ENCODE measurements at regions not wholly inside any gene's neighbourhood (a gene's known extent, or its start where the extent isn't known, plus 50 kb on each side); places are given as distances from the start of the nearest gene placed in this dataset.

GRCh38 chr4:156309031-156309430 is 355.4 kb upstream of the CTSO start:
- Histone ChIP-seq H3K4me3 (no peak overlapping the region), H3K27ac (no peak overlapping the region)
- TF ChIP-seq, protein P1, sequence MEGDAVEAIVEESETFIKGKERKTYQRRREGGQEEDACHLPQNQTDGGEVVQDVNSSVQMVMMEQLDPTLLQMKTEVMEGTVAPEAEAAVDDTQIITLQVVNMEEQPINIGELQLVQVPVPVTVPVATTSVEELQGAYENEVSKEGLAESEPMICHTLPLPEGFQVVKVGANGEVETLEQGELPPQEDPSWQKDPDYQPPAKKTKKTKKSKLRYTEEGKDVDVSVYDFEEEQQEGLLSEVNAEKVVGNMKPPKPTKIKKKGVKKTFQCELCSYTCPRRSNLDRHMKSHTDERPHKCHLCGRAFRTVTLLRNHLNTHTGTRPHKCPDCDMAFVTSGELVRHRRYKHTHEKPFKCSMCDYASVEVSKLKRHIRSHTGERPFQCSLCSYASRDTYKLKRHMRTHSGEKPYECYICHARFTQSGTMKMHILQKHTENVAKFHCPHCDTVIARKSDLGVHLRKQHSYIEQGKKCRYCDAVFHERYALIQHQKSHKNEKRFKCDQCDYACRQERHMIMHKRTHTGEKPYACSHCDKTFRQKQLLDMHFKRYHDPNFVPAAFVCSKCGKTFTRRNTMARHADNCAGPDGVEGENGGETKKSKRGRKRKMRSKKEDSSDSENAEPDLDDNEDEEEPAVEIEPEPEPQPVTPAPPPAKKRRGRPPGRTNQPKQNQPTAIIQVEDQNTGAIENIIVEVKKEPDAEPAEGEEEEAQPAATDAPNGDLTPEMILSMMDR (IDR thresholded peaks at IDR 0.05), result no peak
- no peak for DNase-seq (ENCODE audit: low spot score)

- TF ChIP-seq, protein P1 (IDR thresholded peaks at IDR 0.05), result no peak
- DNase-seq (ENCODE audit: low spot score), result no peak
- H3K4me3 ChIP-seq, result no peak overlapping the region
- H3K27ac ChIP-seq, result no peak overlapping the region
Observed at GRCh38 chr4:156303708-156304107, 350.0 kb upstream of the CTSO start.

- no peak for DNase-seq (ENCODE audit: low spot score)
- TF ChIP-seq, protein P1 (IDR thresholded peaks at IDR 0.05), result no peak
- Histone ChIP-seq H3K4me3 (no peak overlapping the region), H3K27ac (no peak overlapping the region)
Observed at GRCh38 chr4:156298230-156298629, 344.6 kb upstream of the CTSO start.

GRCh38 chr4:156295676-156296195 is 342.1 kb upstream of the CTSO start:
- DNase-seq (ENCODE audit: low spot score), result no peak
- TF ChIP-seq, protein P1 (IDR thresholded peaks at IDR 0.05), result no peak
- Histone ChIP-seq H3K4me3 (no peak overlapping the region), H3K27ac (no peak overlapping the region)

- no peak overlapping the region for H3K27ac ChIP-seq
- no peak for DNase-seq (ENCODE audit: low spot score)
Observed at GRCh38 chr4:156294577-156294976, 340.9 kb upstream of the CTSO start.

DNA sequence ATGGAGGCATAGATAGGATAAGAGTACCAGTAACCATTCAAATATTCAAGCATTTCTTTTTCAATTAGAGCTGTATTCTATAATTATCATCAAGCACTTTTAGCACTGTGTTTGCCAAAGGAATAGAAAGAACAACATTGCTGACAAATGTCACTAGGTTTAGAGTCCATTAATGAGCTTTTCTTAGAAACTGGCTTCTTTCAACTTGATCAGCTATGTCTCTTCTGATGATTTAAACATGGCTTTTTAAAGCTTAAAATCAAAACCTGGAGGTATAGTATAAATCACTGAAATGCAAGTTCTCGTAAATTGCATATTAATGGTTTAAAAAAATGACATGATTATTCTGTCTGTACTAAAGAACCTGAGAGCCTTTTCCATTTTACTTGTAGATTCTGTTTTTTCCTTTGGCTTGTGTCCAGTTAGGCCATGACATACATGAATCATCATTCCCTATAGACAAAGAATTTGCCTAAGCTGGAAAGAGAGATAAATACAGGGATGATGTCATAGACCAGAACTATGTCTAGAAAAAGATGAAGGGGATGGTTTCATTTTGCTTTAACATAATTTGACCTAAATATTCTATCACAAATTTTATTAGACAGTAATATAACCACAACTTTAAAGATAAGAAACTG is 340.1 kb upstream of the CTSO start:
- TF ChIP-seq, protein P1 (IDR thresholded peaks at IDR 0.05), result no peak
- no peak for DNase-seq (ENCODE audit: low spot score)
- H3K27ac ChIP-seq, result no peak overlapping the region
- no peak overlapping the region for H3K4me3 ChIP-seq

More at GRCh38 chr4:156294577-156294976, 340.9 kb upstream of the CTSO start:
- H3K4me3 ChIP-seq, result no peak overlapping the region
- TF ChIP-seq, protein P1 (IDR thresholded peaks at IDR 0.05), result no peak

GRCh38 chr4:156291317-156291716 is 337.7 kb upstream of the CTSO start:
- TF ChIP-seq, protein P1 (IDR thresholded peaks at IDR 0.05), result no peak
- H3K27ac ChIP-seq, result no peak overlapping the region
- no peak overlapping the region for H3K4me3 ChIP-seq
- no peak for DNase-seq (ENCODE audit: low spot score)

Data from coronary artery (tissue), 2 donors.